ENCODE measurements at regions not wholly inside any gene's neighbourhood (a gene's known extent, or its start where the extent isn't known, plus 50 kb on each side); places are given as distances from the start of the nearest gene placed in this dataset.
A peak's percentile ranks its signal among the peaks of the same experiment; 100 is the strongest.

GRCh38 chrX:131724292-131724691 is 180.4 kb downstream of the OR13H1 start:
- Histone ChIP-seq H3K4me3 (no peak overlapping the region), H3K36me3 (no peaks in the 10 kb centered on the region), H3K9me3 (peaks cover 9 to 16% of the 10 kb centered on the region in 2 donors), H3K27ac (no peak overlapping the region), H3K4me1 (no peaks in the 10 kb centered on the region), H3K27me3 (peaks cover 0 to 8% of the 10 kb centered on the region in 2 donors)
- TF ChIP-seq, protein P1, sequence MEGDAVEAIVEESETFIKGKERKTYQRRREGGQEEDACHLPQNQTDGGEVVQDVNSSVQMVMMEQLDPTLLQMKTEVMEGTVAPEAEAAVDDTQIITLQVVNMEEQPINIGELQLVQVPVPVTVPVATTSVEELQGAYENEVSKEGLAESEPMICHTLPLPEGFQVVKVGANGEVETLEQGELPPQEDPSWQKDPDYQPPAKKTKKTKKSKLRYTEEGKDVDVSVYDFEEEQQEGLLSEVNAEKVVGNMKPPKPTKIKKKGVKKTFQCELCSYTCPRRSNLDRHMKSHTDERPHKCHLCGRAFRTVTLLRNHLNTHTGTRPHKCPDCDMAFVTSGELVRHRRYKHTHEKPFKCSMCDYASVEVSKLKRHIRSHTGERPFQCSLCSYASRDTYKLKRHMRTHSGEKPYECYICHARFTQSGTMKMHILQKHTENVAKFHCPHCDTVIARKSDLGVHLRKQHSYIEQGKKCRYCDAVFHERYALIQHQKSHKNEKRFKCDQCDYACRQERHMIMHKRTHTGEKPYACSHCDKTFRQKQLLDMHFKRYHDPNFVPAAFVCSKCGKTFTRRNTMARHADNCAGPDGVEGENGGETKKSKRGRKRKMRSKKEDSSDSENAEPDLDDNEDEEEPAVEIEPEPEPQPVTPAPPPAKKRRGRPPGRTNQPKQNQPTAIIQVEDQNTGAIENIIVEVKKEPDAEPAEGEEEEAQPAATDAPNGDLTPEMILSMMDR (IDR thresholded peaks at IDR 0.05): no peak
- TF ChIP-seq POLR2AphosphoS5 (IDR thresholded peaks at IDR 0.05): no peak
- no peak for TF ChIP-seq POLR2A (IDR thresholded peaks at IDR 0.05)
- intact Hi-C loops (cut with DNase I; ENCODE audit: low total_unique reads): no loop called here
- no peak for DNase-seq (ENCODE audit: low spot score in 2 of 2)

- Histone ChIP-seq H3K4me1 (no peaks in the 10 kb centered on the region), H3K9me3 (peaks cover 9 to 16% of the 10 kb centered on the region in 2 donors), H3K27ac (no peak overlapping the region), H3K4me3 (no peak overlapping the region), H3K36me3 (no peaks in the 10 kb centered on the region), H3K27me3 (peaks cover 0 to 3% of the 10 kb centered on the region in 2 donors)
- no peak for DNase-seq (ENCODE audit: low spot score in 2 of 2)
- intact Hi-C loops (cut with DNase I; ENCODE audit: low total_unique reads): no loop called here
- TF ChIP-seq POLR2A (IDR thresholded peaks at IDR 0.05): no peak
- TF ChIP-seq POLR2AphosphoS5 (IDR thresholded peaks at IDR 0.05): no peak
- TF ChIP-seq, protein P1 (IDR thresholded peaks at IDR 0.05): no peak
Observed at GRCh38 chrX:131725001-131725654, 181.3 kb downstream of the OR13H1 start.

DNA sequence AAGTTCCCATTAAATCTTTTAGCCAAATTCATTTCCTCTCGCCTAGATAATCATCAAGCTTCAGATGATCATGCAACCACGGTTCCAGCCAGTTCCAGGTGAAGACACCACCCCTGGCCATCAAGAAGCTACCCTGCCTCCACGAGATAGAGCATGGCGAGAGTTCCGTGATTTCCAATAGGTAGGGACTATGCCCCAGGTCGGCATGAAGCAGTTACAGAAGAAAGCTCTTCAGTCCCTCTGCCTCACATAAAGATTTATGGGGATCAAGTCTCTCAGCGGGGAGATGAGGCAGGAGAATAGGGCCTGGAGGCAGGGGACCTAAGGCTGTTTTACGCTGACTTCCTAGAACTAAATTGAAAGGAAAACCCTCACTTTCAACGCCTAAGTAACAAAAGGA is 183.9 kb downstream of the OR13H1 start:
- no peak for DNase-seq (ENCODE audit: low spot score in 2 of 2)
- H3K27me3 ChIP-seq: no peaks in the 10 kb centered on the region
- H3K27ac ChIP-seq: no peak overlapping the region
- no peaks in the 10 kb centered on the region for H3K4me1 ChIP-seq
- H3K9me3 ChIP-seq: peaks cover 0 to 10% of the 10 kb centered on the region in 2 donors
- intact Hi-C loops (cut with DNase I; ENCODE audit: low total_unique reads): no loop called here
- TF ChIP-seq POLR2AphosphoS5 (IDR thresholded peaks at IDR 0.05): no peak
- TF ChIP-seq POLR2A (IDR thresholded peaks at IDR 0.05): no peak
- TF ChIP-seq, protein P1 (IDR thresholded peaks at IDR 0.05): no peak
- peak overlapping the region in 2 of 3 donors; percentile 54 to 68 for H3K4me3 ChIP-seq
- H3K36me3 ChIP-seq: no peaks in the 10 kb centered on the region

- H3K4me1 ChIP-seq: no peaks in the 10 kb centered on the region
- TF ChIP-seq POLR2AphosphoS5 (IDR thresholded peaks at IDR 0.05) (peak in 2 of 3 donors; percentile 84 to 86), POLR2A (IDR thresholded peaks at IDR 0.05) (no peak)
- TF ChIP-seq, protein P1 (IDR thresholded peaks at IDR 0.05): peak in 2 of 3 donors; percentile 44 to 78
- H3K4me3 ChIP-seq: peak overlapping the region in 2 of 3 donors; percentile 54 to 68
- H3K9me3 ChIP-seq: peaks cover 0 to 10% of the 10 kb centered on the region in 2 donors
- intact Hi-C loops (cut with DNase I; ENCODE audit: low total_unique reads): no loop called here
- DNase-seq (ENCODE audit: low spot score in 2 of 2): peak in 1 of 2 donors; percentile 80
- H3K36me3 ChIP-seq: no peaks in the 10 kb centered on the region
- H3K27me3 ChIP-seq: no peaks in the 10 kb centered on the region
- peak overlapping the region; percentile 89 to 90 for H3K27ac ChIP-seq
Observed at GRCh38 chrX:131728295-131729145, 184.6 kb downstream of the OR13H1 start.

DNA sequence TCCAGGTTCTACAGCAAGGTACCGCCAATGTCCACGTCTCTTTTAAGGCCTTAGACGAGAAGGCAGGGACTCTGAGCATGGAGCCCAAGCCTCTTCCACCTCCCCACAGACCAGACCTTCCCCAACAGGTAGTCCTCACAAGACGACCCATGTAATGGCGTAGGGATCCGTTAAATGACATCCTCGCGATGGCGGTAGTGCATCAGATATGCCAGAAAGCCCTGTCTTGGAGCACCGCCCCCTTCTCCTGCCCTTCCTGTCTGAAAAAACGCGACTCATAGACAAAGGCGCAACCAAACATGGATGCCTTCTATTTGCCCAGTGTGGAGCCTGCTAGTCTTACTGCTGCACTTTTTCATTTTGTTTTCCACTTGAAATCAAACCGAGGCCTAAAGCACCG is 185.4 kb downstream of the OR13H1 start:
- Histone ChIP-seq H3K36me3 (no peaks in the 10 kb centered on the region), H3K9me3 (peaks cover 0 to 10% of the 10 kb centered on the region in 2 donors), H3K4me3 (peak overlapping the region in 2 of 3 donors; percentile 54 to 68), H3K4me1 (no peaks in the 10 kb centered on the region), H3K27ac (peak overlapping the region; percentile 89 to 90), H3K27me3 (no peaks in the 10 kb centered on the region)
- TF ChIP-seq POLR2A (IDR thresholded peaks at IDR 0.05) (no peak), POLR2AphosphoS5 (IDR thresholded peaks at IDR 0.05) (peak in 2 of 3 donors; percentile 33 to 57)
- TF ChIP-seq, protein P1 (IDR thresholded peaks at IDR 0.05): peak in 1 of 3 donors; percentile 16
- intact Hi-C loops (cut with DNase I; ENCODE audit: low total_unique reads): no loop called here
- peak in 1 of 2 donors; percentile 90 for DNase-seq (ENCODE audit: low spot score in 2 of 2)

Data from breast epithelium (tissue), 4 donors.